Erythroblast (primary cell): ENCODE measurements at regions not wholly inside any gene's neighbourhood (a gene's known extent, or its start where the extent isn't known, plus 50 kb on each side); places are given as distances from the start of the nearest gene placed in this dataset.

Experiments
- GATA1 ChIP-seq: IDR thresholded peaks from 2 replicates; pipeline ENCODE4 v1.6.1; 2011; ENCODE audit warnings: low read depth, mild to moderate bottlenecking, control low read depth, low read length, moderate library complexity
- POLR2A ChIP-seq: IDR thresholded peaks from 2 replicates; pipeline ENCODE4 v1.6.1; 2011; ENCODE audit warnings: mild to moderate bottlenecking, low read length

- TF ChIP-seq POLR2A = no peak
- no peak for TF ChIP-seq GATA1
Observed at GRCh38 chr6:44527583-44528369, 140.3 kb downstream of the CDC5L start.
